SK-N-SH (cell line): ENCODE measurements at regions not wholly inside any gene's neighbourhood (a gene's known extent, or its start where the extent isn't known, plus 50 kb on each side); places are given as distances from the start of the nearest gene placed in this dataset.

Source experiments
- CTCF ChIA-PET: fragments of 300-600, 350-600 bp; formaldehyde crosslinking; extraction: SDS; loops from one replicate; lab custom pipeline; 2021; lab: Yijun Ruan, JAX
- POLR2A ChIA-PET: fragments of 350-600 bp; sonication (Branson Sonifier 250); formaldehyde crosslinking; extraction: SDS; loops from one replicate; lab custom pipeline; 2020; ENCODE audit warnings: antibody characterized with exemption, inconsistent platforms; lab: Yijun Ruan, JAX
- DNase-seq: peaks from one replicate; pipeline ENCODE4 v3.0.0; 2012
- H2AFZ ChIP-seq: fragments of 200-600 bp; sonication (generic); 2 replicates; pipeline ENCODE4 v1.8.1; 2016; ENCODE audit warnings: antibody characterized with exemption, mild to moderate bottlenecking, low read depth
- H3F3A ChIP-seq: fragments of 200-600 bp; sonication (generic); replicated peaks from 2 replicates; pipeline ENCODE3; 2016; ENCODE audit warnings: antibody characterized with exemption, mild to moderate bottlenecking; ENCODE audit not compliant: insufficient read depth
- H3K27ac ChIP-seq, 2 experiments: fragments of 200-500 bp in 1 of 2; fragments of 200-600 bp in 1 of 2; sonication (Bioruptor generic) in 1 of 2; sonication (generic), shearing (Covaris generic) in 1 of 2; 2 replicates each; pipeline versions ENCODE4 v1.5.1 to v1.6.1; 2014 to 2016; ENCODE audit warnings: low read depth in 2 of 2, inconsistent platforms in 1 of 2, low read length in 1 of 2, mild to moderate bottlenecking in 1 of 2, mixed read lengths in 1 of 2
- H3K27me3 ChIP-seq: fragments of 200-600 bp; sonication (generic), shearing (Covaris generic); 2 replicates; pipeline ENCODE4 v1.6.1; 2016; ENCODE audit warnings: mixed run types; ENCODE audit not compliant: insufficient read depth
- H3K36me3 ChIP-seq, 2 experiments: fragments of 200-500 bp in 1 of 2; fragments of 200-600 bp in 1 of 2; sonication (Bioruptor generic) in 1 of 2; sonication (generic) in 1 of 2; replicated peaks in 1 of 2; 2 replicates each; pipeline versions ENCODE3 to v1.5.1; 2014 to 2016; ENCODE audit warnings: low read length in 1 of 2, mild to moderate bottlenecking in 1 of 2; ENCODE audit not compliant: insufficient read depth in 2 of 2, control insufficient read depth in 1 of 2
- H3K4me1 ChIP-seq, 2 experiments: fragments of 200-500 bp in 1 of 2; fragments of 200-600 bp in 1 of 2; sonication (Bioruptor generic) in 1 of 2; sonication (generic), shearing (Covaris generic) in 1 of 2; 2 replicates each; pipeline versions ENCODE4 v1.5.1 to v1.6.1; 2014 to 2016; ENCODE audit warnings: low read depth in 1 of 2, low read length in 1 of 2, mixed run types in 1 of 2; ENCODE audit not compliant: insufficient read depth in 2 of 2, control insufficient read depth in 1 of 2
- H3K4me2 ChIP-seq: fragments of 200-600 bp; sonication (generic), shearing (Covaris generic); 2 replicates; pipeline ENCODE4 v1.6.1; 2017; ENCODE audit warnings: mixed run types
- H3K4me3 ChIP-seq, 2 experiments: fragments of 200-500 bp in 1 of 2; fragments of 200-600 bp in 1 of 2; sonication (Bioruptor generic) in 1 of 2; sonication (generic), shearing (Covaris generic) in 1 of 2; 2 replicates each; pipeline versions ENCODE4 v1.5.1 to v1.8.1; 2014 to 2016; ENCODE audit warnings: low read depth in 2 of 2, inconsistent platforms in 1 of 2, low read length in 1 of 2, mild to moderate bottlenecking in 1 of 2, mixed read lengths in 1 of 2, moderate library complexity in 1 of 2
- H3K79me2 ChIP-seq: fragments of 200-600 bp; sonication (generic); 2 replicates; pipeline ENCODE4 v1.8.1; 2017; ENCODE audit warnings: mild to moderate bottlenecking; ENCODE audit not compliant: insufficient read depth
- H3K9ac ChIP-seq: fragments of 200-600 bp; sonication (generic); 2 replicates; pipeline ENCODE4 v1.6.1; 2017; ENCODE audit warnings: mixed run types
- H3K9me2 ChIP-seq: fragments of 200-600 bp; sonication (generic); 2 replicates; pipeline ENCODE4 v1.6.1; 2017; ENCODE audit warnings: mixed run types
- H3K9me3 ChIP-seq: fragments of 200-600 bp; sonication (generic); 2 replicates; pipeline ENCODE4 v1.6.1; 2017; ENCODE audit warnings: mixed run types, mild to moderate bottlenecking, moderate library complexity
- H4K20me1 ChIP-seq: fragments of 200-600 bp; sonication (generic); 2 replicates; pipeline ENCODE4 v1.6.1; 2017; ENCODE audit warnings: mild to moderate bottlenecking, mixed run types; ENCODE audit not compliant: insufficient read depth
- EP300 ChIP-seq, 2 experiments: IDR thresholded peaks; 2 replicates each; pipeline versions ENCODE4 v1.4.0 to v1.6.1; 2012; ENCODE audit warnings: borderline replicate concordance in 1 of 2, low read depth in 1 of 2, low read length in 1 of 2
- EZH2phosphoT487 ChIP-seq: fragments of 200-600 bp; sonication (generic); IDR thresholded peaks from 2 replicates; pipeline ENCODE4 v1.6.1; 2017; ENCODE audit warnings: low read depth, mixed run types, mild to moderate bottlenecking, antibody characterized with exemption, moderate library complexity, borderline replicate concordance
- GATA2 ChIP-seq: sonication (generic); formaldehyde crosslinking; IDR thresholded peaks from 2 replicates; pipeline ENCODE4 v1.5.0; 2020; ENCODE audit warnings: mild to moderate bottlenecking, missing genetic modification reagents
- MEF2A ChIP-seq: IDR thresholded peaks from 2 replicates; pipeline ENCODE4 v1.4.0; 2012; ENCODE audit warnings: low read depth, borderline replicate concordance
- NRF1 ChIP-seq: IDR thresholded peaks from 2 replicates; pipeline ENCODE4 v1.6.1; 2012; ENCODE audit warnings: low read depth, mild to moderate bottlenecking, low read length
- POLR2AphosphoS5 ChIP-seq: IDR thresholded peaks from 2 replicates; pipeline ENCODE4 v1.6.1; 2012; ENCODE audit warnings: low read depth, low read length
- RFX5 ChIP-seq: IDR thresholded peaks from 2 replicates; pipeline ENCODE4 v1.6.1; 2012; ENCODE audit warnings: mild to moderate bottlenecking, improper control_type of control experiment, low read length
- SMC3 ChIP-seq: IDR thresholded peaks from 2 replicates; pipeline ENCODE4 v1.6.1; 2012; ENCODE audit warnings: low read depth, low read length, improper control_type of control experiment
- TCF12 ChIP-seq: IDR thresholded peaks from 2 replicates; pipeline ENCODE4 v1.4.0; 2012
- WGBS: methylation state at CpG from one replicate; pipeline ENCODE4 v1.1.6; 2017; ENCODE audit warnings: low lambda C conversion rate; 5-methylcytosine and 5-hydroxymethylcytosine counted together
- TF ChIP-seq, protein P1 (sequence below): IDR thresholded peaks from 2 replicates; pipeline ENCODE4 v1.6.1; 2012; ENCODE audit warnings: mild to moderate bottlenecking, low read depth, low read length, moderate library complexity
- TF ChIP-seq, protein P2 (sequence below): fragments of 150-350 bp; IDR thresholded peaks from 2 replicates; pipeline ENCODE4 v1.6.1; 2017; ENCODE audit warnings: antibody characterized with exemption, low read length, low read depth, borderline replicate concordance

DNA sequence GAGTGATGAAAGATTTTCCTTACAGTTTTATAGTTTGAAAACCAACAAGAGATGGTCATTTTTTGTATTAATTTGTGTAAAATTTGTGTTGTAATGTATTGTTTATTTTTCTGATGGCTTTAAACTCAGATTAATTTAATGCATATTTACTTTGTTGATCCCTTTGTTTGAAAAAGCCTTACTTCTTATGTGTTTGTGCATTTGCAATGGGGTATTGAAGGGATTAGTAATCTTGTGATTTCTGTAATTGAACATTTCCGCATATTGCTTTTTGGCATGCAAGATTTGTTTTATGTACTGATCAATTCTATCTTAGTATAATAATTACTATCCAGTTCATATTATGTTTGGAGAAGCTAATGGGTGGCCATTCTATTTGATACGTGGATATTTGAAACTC is 98.4 kb upstream of the ROBO1 start:
- TF ChIP-seq SMC3 = no peak
- no peak for TF ChIP-seq MEF2A
- no peak for TF ChIP-seq RFX5
- TF ChIP-seq NRF1 = no peak
- no peak for TF ChIP-seq TCF12
- TF ChIP-seq POLR2AphosphoS5 = no peak
- TF ChIP-seq EP300 (IDR thresholded peaks at IDR 0.05; ENCODE audit: borderline replicate concordance in 1 of 2, low read depth in 1 of 2, low read length in 1 of 2) = no peak
- no peak for TF ChIP-seq EZH2phosphoT487
- TF ChIP-seq, protein P1, sequence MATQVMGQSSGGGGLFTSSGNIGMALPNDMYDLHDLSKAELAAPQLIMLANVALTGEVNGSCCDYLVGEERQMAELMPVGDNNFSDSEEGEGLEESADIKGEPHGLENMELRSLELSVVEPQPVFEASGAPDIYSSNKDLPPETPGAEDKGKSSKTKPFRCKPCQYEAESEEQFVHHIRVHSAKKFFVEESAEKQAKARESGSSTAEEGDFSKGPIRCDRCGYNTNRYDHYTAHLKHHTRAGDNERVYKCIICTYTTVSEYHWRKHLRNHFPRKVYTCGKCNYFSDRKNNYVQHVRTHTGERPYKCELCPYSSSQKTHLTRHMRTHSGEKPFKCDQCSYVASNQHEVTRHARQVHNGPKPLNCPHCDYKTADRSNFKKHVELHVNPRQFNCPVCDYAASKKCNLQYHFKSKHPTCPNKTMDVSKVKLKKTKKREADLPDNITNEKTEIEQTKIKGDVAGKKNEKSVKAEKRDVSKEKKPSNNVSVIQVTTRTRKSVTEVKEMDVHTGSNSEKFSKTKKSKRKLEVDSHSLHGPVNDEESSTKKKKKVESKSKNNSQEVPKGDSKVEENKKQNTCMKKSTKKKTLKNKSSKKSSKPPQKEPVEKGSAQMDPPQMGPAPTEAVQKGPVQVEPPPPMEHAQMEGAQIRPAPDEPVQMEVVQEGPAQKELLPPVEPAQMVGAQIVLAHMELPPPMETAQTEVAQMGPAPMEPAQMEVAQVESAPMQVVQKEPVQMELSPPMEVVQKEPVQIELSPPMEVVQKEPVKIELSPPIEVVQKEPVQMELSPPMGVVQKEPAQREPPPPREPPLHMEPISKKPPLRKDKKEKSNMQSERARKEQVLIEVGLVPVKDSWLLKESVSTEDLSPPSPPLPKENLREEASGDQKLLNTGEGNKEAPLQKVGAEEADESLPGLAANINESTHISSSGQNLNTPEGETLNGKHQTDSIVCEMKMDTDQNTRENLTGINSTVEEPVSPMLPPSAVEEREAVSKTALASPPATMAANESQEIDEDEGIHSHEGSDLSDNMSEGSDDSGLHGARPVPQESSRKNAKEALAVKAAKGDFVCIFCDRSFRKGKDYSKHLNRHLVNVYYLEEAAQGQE = no peak
- TF ChIP-seq, all 33 proteins: peak for 0
- WGBS = 71% methylated on average over 2 of the region's 2 CpGs
- no peaks in the 10 kb centered on the region for H3K79me2 ChIP-seq
- H3K36me3 ChIP-seq = no peaks in the 10 kb centered on the region
- no peak overlapping the region for H3K9ac ChIP-seq
- no peaks in the 10 kb centered on the region for H3K4me1 ChIP-seq
- no peaks in the 10 kb centered on the region for H3F3A ChIP-seq
- ChIA-PET CTCF (interaction anchor here (1.6 kb wide), 1 partner anchor 20 kb away, joined by 3 read pairs; no protein-coding TSS in a partner anchor), POLR2A (no interaction called here)
- H3K9me3 ChIP-seq = no peaks in the 10 kb centered on the region
- H3K4me2 ChIP-seq = no peak overlapping the region
- H3K4me3 ChIP-seq = no peak overlapping the region
- H3K9me2 ChIP-seq = no peaks in the 10 kb centered on the region
- H4K20me1 ChIP-seq = no peaks in the 10 kb centered on the region
- no peak overlapping the region for H3K27ac ChIP-seq
- DNase-seq = no peak
- no peaks in the 10 kb centered on the region for H3K27me3 ChIP-seq
- no peak overlapping the region for H2AFZ ChIP-seq

DNA sequence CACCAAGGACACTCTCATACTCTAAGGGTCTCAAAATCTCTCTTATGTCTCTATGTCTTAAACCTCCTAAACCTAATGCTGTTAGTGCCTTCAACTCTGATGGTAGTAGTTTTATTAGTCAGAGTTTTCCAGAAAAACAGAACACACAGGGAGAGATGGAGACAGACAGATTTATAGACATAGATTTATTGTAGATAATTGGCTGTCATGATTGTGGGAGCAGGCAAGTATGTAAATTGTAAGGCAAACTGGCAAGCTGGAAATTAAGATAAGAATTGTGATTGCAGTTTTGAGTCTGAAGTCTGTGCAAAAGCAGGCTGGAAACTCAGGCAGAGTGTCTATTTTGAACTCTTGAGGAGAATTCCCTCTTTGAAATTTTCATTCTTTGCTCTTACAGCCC is 96.3 kb upstream of the ROBO1 start:
- no peaks in the 10 kb centered on the region for H3K4me1 ChIP-seq
- no peaks in the 10 kb centered on the region for H3K79me2 ChIP-seq
- no peak overlapping the region for H3K4me3 ChIP-seq
- no peak for DNase-seq
- H3K27ac ChIP-seq = no peak overlapping the region
- ChIA-PET CTCF (no interaction called here), POLR2A (no interaction called here)
- no peaks in the 10 kb centered on the region for H3K9me3 ChIP-seq
- no peaks in the 10 kb centered on the region for H4K20me1 ChIP-seq
- H3K9me2 ChIP-seq = no peaks in the 10 kb centered on the region
- no peaks in the 10 kb centered on the region for H3K27me3 ChIP-seq
- H2AFZ ChIP-seq = no peak overlapping the region
- no peaks in the 10 kb centered on the region for H3K36me3 ChIP-seq
- peak in 1 of 2 experiments; percentile 43; a peak in 1 of 4 replicates for TF ChIP-seq EP300 (IDR thresholded peaks at IDR 0.05; ENCODE audit: borderline replicate concordance in 1 of 2, low read depth in 1 of 2, low read length in 1 of 2)
- peak; percentile 69 for TF ChIP-seq GATA2 (CRISPR knock-in tag)
- TF ChIP-seq, protein P2, sequence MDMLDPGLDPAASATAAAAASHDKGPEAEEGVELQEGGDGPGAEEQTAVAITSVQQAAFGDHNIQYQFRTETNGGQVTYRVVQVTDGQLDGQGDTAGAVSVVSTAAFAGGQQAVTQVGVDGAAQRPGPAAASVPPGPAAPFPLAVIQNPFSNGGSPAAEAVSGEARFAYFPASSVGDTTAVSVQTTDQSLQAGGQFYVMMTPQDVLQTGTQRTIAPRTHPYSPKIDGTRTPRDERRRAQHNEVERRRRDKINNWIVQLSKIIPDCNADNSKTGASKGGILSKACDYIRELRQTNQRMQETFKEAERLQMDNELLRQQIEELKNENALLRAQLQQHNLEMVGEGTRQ = no peak
- TF ChIP-seq, all 33 proteins: peak for 2
- Histone ChIP-seq H3F3A (no peaks in the 10 kb centered on the region), H3K9ac (no peak overlapping the region), H3K4me2 (no peak overlapping the region)
